Activated CD8-positive, alpha-beta memory T cell treated with anti-CD3 and anti-CD28 coated beads for 4 hours (primary cell): ENCODE measurements at regions not wholly inside any gene's neighbourhood (a gene's known extent, or its start where the extent isn't known, plus 50 kb on each side); places are given as distances from the start of the nearest gene placed in this dataset.

Experiments used
- DNase-seq, 2 donors: peaks; one replicate each; pipeline ENCODE4 v3.0.0-alpha.2; 2020; ENCODE audit warnings: low read depth in 2 of 2

DNA sequence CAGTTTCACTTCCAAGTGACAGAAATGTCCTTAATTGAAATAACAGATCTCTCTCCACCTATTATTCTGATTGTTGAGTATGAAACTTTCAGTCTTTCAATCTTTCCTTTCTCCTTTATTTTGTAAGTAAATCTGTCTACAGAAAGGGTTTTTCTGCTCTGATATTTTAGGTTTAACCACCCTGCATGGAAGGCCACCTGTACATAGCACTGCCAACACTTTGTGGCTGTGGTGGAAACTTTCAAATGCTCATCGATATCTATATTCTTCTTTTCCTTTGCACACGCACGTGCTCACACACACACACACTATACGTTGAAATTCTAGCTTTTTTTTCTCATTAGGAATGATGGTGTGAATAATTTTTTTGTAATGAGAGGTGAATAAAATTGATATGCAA is 1179.3 kb downstream of the KCNT2 start:
- no peak for DNase-seq

DNA sequence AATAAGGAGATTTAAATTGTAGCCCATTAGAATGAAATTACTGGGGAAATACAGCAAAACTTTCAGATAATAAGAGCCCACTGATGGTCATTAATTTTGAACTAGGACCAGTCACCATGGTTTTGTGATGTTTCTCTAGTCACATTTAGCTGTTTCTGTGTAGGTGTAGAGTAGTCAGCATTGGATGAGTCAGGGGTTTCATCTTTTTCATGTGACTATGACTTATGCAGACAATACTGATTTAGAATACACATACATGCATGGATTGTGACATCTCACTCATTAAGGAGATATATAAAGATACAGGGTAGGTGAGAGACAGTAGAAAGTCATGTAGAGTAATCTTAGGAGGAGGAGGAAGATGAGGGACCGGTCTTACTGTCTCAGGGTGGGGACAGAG is 1192.7 kb downstream of the KCNT2 start:
- DNase-seq, result no peak

DNA sequence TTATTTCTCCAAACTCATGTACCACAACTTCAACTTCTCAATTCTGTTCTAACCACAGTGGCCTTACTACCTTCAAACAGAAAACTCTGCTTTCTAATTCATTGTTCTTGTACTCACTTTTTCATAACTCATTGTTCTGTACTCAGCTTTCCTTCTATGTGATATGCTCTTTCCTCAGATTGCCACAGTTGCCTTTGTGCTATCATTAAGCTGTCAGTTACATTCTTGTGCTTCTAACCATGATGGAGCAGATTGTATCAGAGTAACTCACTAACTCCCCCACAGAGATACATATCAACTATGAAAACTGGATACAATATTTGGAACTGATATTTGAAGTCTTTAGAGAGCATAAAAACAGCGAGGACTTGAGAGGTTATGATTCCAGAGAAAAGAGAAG is 1213.7 kb downstream of the KCNT2 start:
- DNase-seq, result no peak

DNA sequence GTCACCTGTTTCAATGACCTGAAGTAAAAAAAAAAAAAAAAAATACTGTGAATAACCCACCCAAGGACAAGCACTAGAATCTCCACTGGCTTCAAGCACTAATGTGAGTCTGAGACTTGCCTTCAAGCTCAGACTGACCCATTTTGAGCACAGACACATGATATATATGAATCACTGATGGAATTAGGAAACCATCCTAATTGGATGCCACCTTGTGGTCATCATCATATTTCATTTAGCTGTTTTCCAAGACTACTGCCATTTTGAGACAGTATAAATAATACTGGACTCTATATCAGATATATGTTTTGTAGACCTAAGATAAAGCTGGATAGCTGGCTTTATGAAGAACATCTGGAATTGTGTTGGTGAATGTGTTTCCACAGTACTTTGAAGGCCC is 1232.0 kb downstream of the KCNT2 start:
- no peak for DNase-seq

DNA sequence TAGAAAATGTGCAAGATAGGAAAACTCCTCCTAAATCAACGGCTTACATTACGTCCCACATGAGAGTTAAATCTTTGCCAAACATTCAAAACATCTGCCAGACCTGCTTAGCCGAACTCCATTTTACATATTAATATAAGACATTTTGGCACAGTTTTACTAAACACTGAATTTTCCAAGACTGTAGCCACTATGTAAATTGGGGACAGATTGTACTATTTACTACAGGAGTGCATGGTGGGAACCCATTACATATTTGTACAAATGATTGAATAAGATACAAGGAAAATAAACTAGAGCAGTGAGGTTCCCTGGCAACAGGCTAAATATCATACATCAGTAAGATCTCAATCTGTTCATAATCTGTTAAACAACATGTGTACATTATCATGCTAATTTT is 1234.4 kb downstream of the KCNT2 start:
- no peak for DNase-seq

DNA sequence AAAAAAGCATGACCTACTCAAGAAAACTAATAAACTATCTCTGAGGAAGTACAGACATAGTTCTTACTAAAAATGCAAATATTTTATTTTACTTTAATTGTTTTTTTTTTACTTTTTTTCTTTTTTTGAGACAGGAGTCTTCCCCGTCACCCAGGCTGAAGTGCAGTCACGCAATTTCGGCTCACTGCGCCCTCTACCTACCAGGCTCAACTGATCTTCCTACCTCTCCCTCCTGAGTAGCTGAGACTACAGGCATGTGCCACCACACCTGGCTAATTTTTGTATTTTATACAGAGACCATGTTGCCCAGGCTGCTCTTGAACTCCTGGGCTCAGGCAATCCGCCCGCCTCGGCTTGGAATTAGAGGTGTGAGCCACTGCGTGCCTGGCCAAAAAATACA is 1263.1 kb downstream of the KCNT2 start:
- DNase-seq, result no peak

DNA sequence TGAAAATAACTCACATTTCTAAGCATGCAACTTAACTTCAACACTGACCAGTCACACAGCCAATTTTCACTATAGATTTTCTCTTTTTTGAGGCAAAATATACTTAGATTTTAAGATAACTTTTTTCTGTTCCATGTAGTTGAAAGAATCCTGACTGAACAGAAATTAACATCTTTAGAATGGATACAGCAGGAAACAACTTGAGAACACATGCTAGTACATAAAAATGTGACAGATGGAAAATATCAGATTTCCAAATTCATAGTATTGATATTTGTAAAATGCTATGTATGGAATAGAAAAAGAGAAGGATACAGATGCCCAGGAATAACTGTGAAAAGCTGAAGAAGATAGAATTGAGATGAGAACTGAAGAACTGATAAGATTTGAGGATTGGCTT is 1270.6 kb downstream of the KCNT2 start:
- DNase-seq, result no peak

DNA sequence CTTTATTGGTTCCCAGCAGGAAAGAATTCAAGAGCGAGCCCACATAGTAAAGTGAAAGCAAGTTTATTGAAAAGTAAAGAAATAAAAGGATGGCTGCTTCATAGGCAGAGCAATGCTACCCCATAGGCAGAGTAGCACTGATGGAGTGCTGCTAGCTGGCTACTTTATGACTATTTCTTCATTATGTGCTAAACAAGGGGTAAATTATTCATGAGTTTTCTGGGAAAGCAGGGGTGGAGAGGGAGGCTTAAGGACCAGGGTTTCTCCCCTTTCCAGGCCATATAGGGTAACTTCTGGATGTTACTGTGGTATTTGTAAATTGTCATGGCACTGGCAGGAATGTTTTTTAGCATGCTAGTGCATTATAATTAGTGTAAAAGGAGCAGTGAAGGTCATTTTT is 1271.4 kb downstream of the KCNT2 start:
- DNase-seq, result no peak

DNA sequence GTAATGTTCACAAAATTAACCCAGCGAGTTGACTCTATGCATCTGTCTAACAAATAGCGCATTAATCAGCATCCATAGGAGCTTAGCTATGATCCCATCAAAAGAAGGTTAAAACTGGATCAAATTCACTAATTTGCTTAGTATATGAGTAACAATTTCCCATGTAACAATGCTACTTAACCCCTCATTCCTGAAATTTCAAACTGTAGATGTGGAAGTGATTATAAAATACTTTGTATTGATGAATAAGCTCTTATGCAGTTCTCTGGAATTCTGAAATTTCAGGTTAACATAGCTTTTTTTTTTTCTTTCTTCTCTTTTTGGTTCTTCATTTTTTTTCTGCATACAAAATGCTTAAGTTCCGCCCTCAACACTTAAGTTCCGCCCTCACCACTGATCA is 1272.7 kb downstream of the KCNT2 start:
- DNase-seq, result no peak

DNA sequence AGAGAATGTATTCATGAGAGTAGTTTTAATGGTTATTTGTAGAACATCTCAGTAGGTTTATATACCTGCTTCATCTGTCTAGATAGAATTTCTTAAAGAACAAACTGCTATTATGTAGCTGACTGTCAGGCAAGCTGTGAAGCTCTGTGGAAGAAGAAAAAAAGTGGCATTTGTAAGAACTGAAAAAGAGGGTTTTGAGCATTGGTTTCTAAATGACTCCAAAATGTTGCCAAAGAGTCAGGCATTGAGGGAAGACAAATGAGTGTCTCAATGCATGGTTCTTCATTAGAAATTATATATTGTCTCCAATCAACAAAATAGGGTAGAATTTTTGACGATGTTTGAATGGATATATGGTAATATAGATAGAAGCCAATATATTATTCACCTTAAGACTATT is 1276.1 kb downstream of the KCNT2 start:
- DNase-seq, result no peak

DNA sequence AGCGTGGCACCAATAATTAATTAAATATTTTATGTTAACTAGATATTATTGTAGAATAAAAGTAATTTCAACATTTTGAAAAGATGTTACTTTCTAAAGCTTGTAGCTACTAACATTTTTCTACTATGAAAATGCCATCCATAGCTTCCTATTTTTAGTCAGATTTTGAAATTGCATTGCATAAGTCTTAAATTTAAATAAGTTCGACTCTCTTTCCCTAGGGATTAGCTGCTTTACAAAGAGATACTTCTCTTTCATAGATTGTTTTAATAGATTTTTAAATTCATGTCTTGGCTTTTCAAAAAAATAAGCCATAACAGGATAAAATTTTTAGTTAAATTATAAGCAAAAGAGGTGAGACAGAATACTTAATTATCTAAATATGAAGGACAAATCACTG is 1279.6 kb downstream of the KCNT2 start:
- no peak for DNase-seq

DNA sequence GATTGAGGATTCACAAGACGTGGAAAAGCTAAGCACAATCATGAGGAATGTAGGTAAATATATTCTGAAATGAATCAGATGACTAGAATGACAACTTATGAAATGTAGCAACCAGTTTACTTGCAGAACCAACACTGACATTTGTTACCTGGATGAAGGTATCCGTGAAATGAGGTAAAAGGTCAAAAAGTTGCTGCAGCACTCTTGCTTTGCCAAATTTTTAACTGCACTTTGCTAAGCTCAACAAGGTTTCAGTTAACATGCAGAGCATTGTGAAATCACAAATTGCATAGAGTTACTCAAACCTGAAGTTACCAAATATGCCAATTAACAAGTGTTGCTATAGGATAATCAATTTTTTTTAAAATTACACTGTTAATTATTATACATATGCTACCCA is 1280.1 kb downstream of the KCNT2 start:
- no peak for DNase-seq

DNA sequence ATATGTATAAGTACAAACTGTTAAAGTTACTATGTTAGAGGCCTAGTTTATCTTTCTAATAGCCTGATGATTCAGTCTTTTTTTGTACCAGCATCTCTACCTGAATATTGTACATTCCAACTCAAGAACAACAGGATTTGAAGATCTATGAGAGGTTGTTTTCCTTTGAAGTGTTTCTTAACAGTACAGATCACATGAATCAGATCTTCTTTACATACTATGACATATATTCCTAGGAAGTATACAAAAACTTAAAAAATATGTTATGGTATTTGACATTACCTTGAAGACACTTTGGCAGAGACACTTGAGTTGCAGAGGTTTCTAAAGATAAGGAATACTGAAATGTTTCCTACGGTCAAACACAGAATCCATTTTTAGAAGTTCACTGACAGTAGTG is 1280.9 kb downstream of the KCNT2 start:
- DNase-seq, result no peak

DNA sequence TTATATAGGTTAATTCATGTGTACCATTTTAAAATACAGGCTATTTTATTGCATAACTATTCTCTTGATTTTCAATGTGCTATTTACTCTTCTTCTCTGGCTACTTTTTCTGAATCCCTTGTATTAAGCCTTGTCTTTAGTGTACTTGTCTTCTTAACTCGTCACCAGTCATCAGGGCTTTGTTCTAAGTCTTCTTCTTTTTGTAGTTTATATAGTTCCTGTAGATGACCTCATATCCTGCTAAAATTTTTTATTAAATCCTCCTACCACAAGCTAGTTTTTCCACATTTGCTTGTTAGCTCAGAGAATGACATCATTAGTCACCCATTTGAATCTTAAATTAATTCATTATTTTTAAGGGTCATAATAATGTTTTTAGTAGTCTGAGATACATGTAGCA is 1281.9 kb downstream of the KCNT2 start:
- DNase-seq, result no peak

DNA sequence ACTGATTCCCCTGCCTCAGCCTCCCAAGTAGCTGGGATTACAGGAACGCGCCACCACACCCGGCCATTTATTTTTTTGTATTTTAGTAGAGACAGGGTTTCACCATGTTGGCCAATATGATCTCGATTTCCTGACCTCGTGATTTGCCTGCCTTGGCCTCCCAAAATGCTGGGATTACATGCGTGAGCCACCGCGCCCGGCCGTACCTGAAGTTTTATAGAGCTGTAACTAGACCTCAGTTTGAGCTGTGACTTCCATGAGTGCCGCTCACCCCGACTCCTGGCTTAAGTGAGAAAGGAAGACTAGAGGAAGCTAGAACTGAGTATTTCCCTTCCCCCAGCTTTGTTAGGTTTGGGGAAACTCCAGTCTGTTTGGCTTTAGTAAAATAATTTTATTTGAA is 1283.1 kb downstream of the KCNT2 start:
- no peak for DNase-seq

DNA sequence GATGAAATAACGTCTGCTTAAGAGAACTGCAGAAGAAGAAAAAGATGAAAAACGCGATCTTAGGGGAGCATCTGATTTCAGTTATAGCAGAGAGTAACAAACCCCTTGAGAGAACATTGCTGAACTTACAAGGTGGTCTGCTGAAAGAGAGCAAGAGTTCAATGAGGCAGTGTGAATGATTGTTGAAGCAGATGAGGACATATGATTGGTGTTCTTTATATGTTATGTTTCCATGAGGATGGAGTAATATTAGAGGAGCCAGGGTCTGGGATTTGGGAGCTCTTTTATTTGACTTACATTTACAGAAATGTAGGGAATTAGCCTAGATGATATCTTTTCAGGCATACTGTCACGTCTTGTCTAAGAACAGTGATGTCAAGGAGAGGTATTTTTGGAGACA is 1302.0 kb downstream of the KCNT2 start:
- DNase-seq, result no peak

DNA sequence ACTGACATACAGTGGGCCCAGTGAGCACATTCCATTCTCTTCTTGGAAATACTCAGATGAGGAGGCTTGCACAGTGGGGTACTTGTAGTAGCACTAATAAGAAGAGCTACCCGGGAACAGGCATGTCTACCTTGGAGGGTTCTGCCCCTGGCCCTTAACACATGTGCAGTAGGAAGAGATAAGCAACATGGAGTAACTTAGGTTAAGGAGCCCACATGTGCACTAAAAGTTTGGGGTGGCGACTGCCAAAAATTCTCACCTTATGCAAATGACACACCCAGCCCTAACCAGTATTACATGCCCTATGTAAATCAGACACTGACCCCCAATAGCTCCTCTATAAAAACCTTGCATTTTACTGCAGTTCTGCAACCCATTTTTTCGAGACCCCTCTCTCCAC is 1313.3 kb downstream of the KCNT2 start:
- DNase-seq, result no peak

DNA sequence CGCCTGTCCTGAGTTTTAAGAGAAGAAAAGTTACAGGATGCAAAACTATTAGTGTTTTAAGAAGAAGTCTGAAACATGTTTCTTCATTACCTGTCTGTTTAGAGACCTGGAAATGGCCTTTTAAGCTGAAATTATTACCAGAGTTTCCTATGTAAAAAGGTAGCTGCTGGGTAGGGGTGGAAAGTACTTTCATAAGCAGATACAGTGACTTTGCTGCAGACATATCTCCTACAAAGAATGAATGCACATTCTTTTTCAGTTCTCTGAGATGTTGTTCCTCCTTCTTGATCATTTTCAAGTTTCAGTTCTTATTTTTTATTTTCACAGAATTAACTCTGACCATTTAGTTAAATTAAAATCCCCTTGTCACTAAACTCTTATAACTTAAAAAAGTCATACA is 1329.6 kb downstream of the KCNT2 start:
- DNase-seq, result no peak

DNA sequence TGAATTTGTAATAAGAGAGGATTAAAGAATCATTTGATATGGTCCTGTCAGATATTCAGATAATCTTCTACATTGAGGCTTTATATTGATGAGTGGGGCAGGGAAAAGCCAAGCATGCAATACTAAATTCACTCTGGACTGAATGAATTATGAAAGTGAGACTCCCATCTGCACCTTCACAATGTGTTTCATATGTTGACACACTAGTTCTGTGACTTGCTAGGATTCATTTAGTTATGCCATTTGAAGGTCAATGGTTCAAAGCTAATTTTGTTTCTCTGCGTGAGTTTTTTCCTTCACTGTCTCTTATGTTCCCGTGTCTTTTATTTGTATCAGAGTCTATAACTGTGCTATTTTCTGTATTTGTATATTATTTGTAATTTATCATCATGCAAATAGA is 1332.5 kb downstream of the KCNT2 start:
- no peak for DNase-seq

DNA sequence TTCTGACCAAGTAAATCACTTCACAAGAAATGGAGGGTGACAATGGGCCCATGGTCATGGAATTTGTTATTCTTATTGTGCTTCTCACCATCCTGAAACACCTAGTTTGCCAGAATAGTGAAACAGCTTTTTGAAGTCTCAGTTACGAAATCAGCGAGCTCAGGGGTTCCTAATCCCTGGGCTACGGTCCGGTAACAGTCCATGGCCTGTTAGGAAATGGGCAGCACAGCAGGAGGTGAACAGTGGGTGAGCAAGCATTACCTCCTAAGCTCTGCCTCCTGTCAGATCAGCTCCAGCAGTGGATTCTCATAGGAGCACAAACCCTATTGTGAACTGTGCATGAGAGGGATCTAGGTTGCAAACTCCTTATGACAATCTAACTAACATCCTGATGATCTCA is 1356.3 kb downstream of the KCNT2 start:
- DNase-seq, result no peak

DNA sequence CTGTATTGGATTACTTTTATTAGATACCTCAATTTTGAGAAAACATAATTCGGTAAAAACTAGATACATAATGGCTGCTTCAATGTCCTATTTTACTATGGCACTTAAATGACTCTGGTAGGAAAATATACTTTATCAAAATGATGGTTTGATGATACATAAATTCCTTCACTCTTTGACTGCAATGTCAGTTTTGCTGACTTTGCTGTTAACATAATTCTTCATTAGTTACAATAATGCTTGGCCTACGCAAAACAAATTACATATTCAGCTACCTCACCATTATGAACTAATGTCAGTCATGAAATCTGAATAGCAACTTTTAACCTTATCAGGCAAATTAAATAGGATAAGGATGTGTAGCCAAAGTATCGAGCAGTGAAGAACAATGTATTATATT is 1364.7 kb downstream of the KCNT2 start:
- no peak for DNase-seq

DNA sequence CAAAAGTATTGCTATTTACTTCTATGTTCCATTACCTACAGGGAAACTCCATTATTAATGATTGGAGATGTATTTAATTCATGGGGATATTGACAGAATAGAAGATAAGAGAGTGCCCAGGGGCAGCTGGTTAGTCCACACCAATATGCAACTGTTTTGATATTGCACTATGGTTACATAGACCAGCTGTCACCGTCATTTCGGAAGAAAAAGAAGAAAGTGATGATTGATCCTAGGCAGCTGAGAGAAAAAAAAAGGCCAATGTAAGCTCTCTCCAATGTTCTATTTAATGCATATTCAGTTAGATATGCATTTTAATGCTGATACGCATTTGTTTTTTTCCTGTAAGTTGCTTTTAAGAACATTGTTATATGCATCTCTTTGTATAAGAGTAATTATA is 1367.2 kb downstream of the KCNT2 start:
- DNase-seq, result no peak

DNA sequence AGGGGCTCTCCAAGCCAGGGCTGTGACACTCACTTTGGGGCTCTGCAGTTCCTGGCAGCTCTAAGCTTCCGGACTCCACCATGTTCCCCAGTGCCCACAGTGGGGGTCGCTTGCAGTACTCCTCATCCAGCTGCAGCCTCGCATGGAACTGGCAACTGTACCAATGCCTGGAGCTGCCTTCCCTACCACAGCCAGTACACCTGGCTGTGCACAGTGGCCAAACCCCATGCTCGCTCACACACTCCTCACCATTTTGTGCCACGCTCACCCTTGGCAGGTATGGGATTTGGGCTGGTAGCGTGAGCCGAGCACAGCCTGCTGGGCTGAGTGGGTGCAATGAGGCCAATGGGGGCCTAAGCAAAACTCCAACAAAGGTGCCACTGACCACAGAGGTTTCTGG is 1369.9 kb downstream of the KCNT2 start:
- DNase-seq, result no peak

DNA sequence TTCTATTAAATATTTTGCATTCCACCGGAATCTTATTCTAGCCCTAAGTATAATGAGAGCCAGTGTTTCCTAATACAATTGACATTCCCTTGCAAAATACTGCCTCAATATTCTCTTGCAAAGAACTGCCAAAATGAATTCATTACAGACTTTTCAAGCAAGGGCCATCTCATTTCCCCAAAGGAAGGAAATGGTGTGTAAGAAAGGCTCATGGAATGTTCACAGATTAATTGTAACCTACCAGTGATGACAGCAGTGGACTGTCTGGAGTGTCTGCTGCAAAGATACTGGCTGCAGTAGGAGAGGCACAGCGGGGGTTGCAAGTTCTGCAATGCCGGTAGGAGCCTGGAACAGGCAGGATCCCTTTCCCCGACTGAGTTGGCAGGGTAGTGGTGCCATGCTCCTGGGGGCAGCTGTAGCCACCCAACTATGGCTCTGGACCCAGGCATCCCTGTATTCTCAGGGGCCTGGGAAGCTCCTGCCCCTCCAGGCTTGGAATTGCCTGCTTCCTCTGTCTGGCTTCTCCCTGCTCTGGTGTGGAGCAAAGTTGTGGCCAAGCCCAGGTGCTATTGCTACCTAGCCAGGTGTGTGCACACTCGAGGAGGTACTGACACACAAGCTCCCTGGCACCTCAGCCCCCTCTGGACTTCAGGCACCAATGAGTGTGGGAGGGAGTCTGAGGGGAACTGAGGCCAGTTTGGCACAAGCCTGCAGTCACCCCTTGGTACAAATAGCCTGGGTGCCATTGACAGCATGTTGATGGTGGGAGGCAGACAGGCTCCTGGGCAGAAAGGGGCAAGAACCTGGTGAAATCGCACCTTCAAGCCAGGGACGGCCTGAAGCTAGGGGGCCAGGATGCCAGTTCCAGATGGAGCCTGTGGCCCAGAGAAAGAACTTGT is 1371.0 kb downstream of the KCNT2 start:
- no peak for DNase-seq
